GM12878 (cell line): ENCODE measurements at regions not wholly inside any gene's neighbourhood (a gene's known extent, or its start where the extent isn't known, plus 50 kb on each side); places are given as distances from the start of the nearest gene placed in this dataset.

Experiments used
- ATAC-seq: fragments of 200-7000 bp; cut with Tn5 transposase; 3 replicates; pipeline ENCODE4 v1.9.1; 2020; ENCODE audit warnings: mild to moderate bottlenecking, moderate library complexity
- BruUV-seq: library from RNA; stranded (reverse); fragments of 400-500 nt; replicated peaks from 2 replicates; lab custom pipeline; 2021; lab: Mats Ljungman, UMichigan
- CTCF ChIA-PET: fragments of 300-600 bp; sonication (Branson Sonifier 250); formaldehyde crosslinking; extraction: SDS; loops from one replicate; lab custom pipeline; 2021; ENCODE audit warnings: inconsistent platforms; lab: Yijun Ruan, JAX
- POLR2A ChIA-PET: fragments of 350-600 bp; formaldehyde crosslinking; extraction: SDS; loops from one replicate; lab custom pipeline; 2021; ENCODE audit warnings: inconsistent platforms; lab: Charles Lee
- RAD21 ChIA-PET: fragments of 300-600 bp; sonication (Branson Sonifier 250); formaldehyde crosslinking; loops from one replicate; lab custom pipeline; 2023; ENCODE audit warnings: antibody characterized with exemption; ENCODE audit not compliant: unreplicated experiment; lab: Charles Lee
- SMC1A ChIA-PET: fragments of 300-600 bp; sonication (Branson Sonifier 250); formaldehyde crosslinking; loops from one replicate; lab custom pipeline; 2023; ENCODE audit not compliant: unreplicated experiment, uncharacterized antibody; lab: Charles Lee
- DNase-seq: peaks from one replicate; pipeline ENCODE4 v3.0.0-alpha.2; 2011; ENCODE audit warnings: low read depth, low spot score
- FAIRE-seq: peaks from 3 replicates; lab custom pipeline; 2011; peaks lifted over from hg19 to GRCh38; lab: Jason Lieb, UNC
- H2AFZ ChIP-seq: 2 replicates; pipeline ENCODE4 v1.6.0; 2011; ENCODE audit warnings: low read depth, low read length, control low read depth; ENCODE audit not compliant: control insufficient read depth
- H3K27ac ChIP-seq: 2 replicates; pipeline ENCODE4 v1.5.1; 2011; ENCODE audit warnings: control low read depth; ENCODE audit not compliant: control insufficient read depth, insufficient read depth
- H3K27me3 ChIP-seq, 2 experiments: replicated peaks in 1 of 2; 2 replicates each; pipeline versions ENCODE4 v1.6.0 to v1.6.1; 2011; ENCODE audit warnings: low read length in 1 of 2; ENCODE audit not compliant: control insufficient read depth in 2 of 2, insufficient read depth in 2 of 2
- H3K36me3 ChIP-seq, 2 experiments: 2 replicates each; pipeline ENCODE4 v1.5.1; 2011; ENCODE audit warnings: low read length in 1 of 2; ENCODE audit not compliant: control insufficient read depth in 2 of 2, insufficient read depth in 2 of 2
- H3K4me1 ChIP-seq: 2 replicates; pipeline ENCODE4 v1.6.1; 2011; ENCODE audit warnings: mild to moderate bottlenecking, low read length, moderate library complexity, mixed read lengths; ENCODE audit not compliant: control insufficient read depth, insufficient read depth
- H3K4me2 ChIP-seq: 2 replicates; pipeline ENCODE4 v1.6.0; 2011; ENCODE audit warnings: control low read depth; ENCODE audit not compliant: control insufficient read depth, insufficient read depth
- H3K4me3 ChIP-seq: fragments of 200-600 bp; sonication (generic); 2 replicates; pipeline ENCODE4 v1.5.1; 2016
- H3K79me2 ChIP-seq: 2 replicates; pipeline ENCODE4 v1.6.0; 2011; ENCODE audit warnings: low read length; ENCODE audit not compliant: control insufficient read depth, insufficient read depth
- H3K9ac ChIP-seq: 2 replicates; pipeline ENCODE4 v1.8.0; 2011; ENCODE audit warnings: low read length, control low read depth, mixed read lengths; ENCODE audit not compliant: control insufficient read depth, insufficient read depth
- H3K9me3 ChIP-seq: replicated peaks from 3 replicates; pipeline ENCODE4 v1.5.1; 2011; ENCODE audit warnings: mild to moderate bottlenecking, low read length; ENCODE audit not compliant: control insufficient read depth, insufficient read depth
- H4K20me1 ChIP-seq: 2 replicates; pipeline ENCODE4 v1.6.0; 2011; ENCODE audit not compliant: control insufficient read depth, insufficient read depth
- CBFB ChIP-seq: IDR thresholded peaks from 2 replicates; pipeline ENCODE4 v1.6.1; 2016; ENCODE audit warnings: antibody characterized with exemption, low read depth
- CUX1 ChIP-seq: IDR thresholded peaks from 2 replicates; pipeline ENCODE4 v1.6.1; 2012; ENCODE audit warnings: improper control_type of control experiment, low read depth, low read length; ENCODE audit not compliant: insufficient replicate concordance
- EGR1 ChIP-seq, 2 experiments: IDR thresholded peaks; 1 replicate in 1 of 2; 2 replicates in 1 of 2; pipeline ENCODE4 v1.6.1; 2011 to 2012; ENCODE audit warnings: low read depth in 2 of 2, low read length in 2 of 2, borderline replicate concordance in 1 of 2, mild to moderate bottlenecking in 1 of 2, moderate library complexity in 1 of 2
- NFIC ChIP-seq: IDR thresholded peaks from 2 replicates; pipeline ENCODE4 v1.6.1; 2012; ENCODE audit warnings: low read depth, mild to moderate bottlenecking, inconsistent platforms, low read length, moderate library complexity
- ZBED1 ChIP-seq: IDR thresholded peaks from 2 replicates; pipeline ENCODE4 v1.6.1; 2016; ENCODE audit warnings: borderline replicate concordance
- WGBS: methylation state at CpG from one replicate; pipeline ENCODE4 v1.1.6; 2016; ENCODE audit warnings: low lambda C conversion rate; ENCODE audit not compliant: insufficient replicate concordance, insufficient coverage; ENCODE audit errors: missing lambda C conversion rate; 5-methylcytosine and 5-hydroxymethylcytosine counted together
- in situ Hi-C: fragments of 300-500 bp; cut with MboI; formaldehyde crosslinking; loops from 9 replicates; pipeline ENCODE4 v1.14.3; 2018; ENCODE audit warnings: mixed read lengths
- intact Hi-C: fragments of 100-400 bp; cut with micrococcal nuclease; formaldehyde crosslinking; loops from one replicate; pipeline ENCODE4 v1.14.2; 2022; ENCODE audit not compliant: unreplicated experiment

DNA sequence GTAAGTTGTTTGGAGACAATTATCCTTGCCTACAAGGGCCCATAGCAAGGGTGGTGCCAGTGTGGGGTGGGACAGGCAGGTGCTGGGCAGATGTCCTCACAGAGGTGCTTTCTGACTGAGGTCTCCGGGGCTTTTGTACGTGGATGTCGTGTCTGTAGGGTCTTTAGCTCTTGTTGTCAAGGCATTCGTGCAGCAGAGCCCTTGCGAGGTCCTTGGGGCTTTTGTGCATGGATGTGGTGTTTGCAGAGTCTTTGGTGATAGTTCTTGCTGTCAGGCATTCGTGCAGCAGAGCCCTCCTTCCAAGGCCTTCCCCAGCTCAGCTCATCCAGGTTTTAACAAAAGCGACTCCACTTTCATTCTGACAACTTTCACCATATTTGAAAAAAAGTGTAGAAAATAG is 116.0 kb upstream of the TMEM18 start:
- CTCF ChIA-PET: no interaction called here
- no peaks in the 10 kb centered on the region for H3K4me1 ChIP-seq
- H2AFZ ChIP-seq: no peak overlapping the region
- H3K9ac ChIP-seq: no peak overlapping the region
- SMC1A ChIA-PET: no interaction called here
- intact Hi-C loops (no loop called here), in situ Hi-C loops (no loop called here)
- H3K36me3 ChIP-seq: no peaks in the 10 kb centered on the region
- H3K27me3 ChIP-seq: no peaks in the 10 kb centered on the region; a peak in 1 of 4 replicates
- H4K20me1 ChIP-seq: no peaks in the 10 kb centered on the region
- 57% methylated on average over 7 of the region's 7 CpGs for WGBS
- no peaks in the 10 kb centered on the region; the same call in 2 of the 3 replicates for H3K9me3 ChIP-seq
- no peak for FAIRE-seq
- TF ChIP-seq ZBED1: no peak
- no peak for TF ChIP-seq CBFB
- TF ChIP-seq EGR1 (IDR thresholded peaks at IDR 0.05; ENCODE audit: borderline replicate concordance in 1 of 2, low read depth in 2 of 2, low read length in 2 of 2): no peak
- TF ChIP-seq NFIC: no peak
- TF ChIP-seq CUX1: no peak
- RAD21 ChIA-PET: no interaction called here
- POLR2A ChIA-PET: no interaction called here
- no peaks in the 10 kb centered on the region for H3K79me2 ChIP-seq
- H3K27ac ChIP-seq: no peak overlapping the region
- H3K4me3 ChIP-seq: no peak overlapping the region
- no TSS peak for BruUV-seq
- no peak for DNase-seq
- H3K4me2 ChIP-seq: no peak overlapping the region
- no peak for ATAC-seq
